ENCODE measurements at regions not wholly inside any gene's neighbourhood (a gene's known extent, or its start where the extent isn't known, plus 50 kb on each side); places are given as distances from the start of the nearest gene placed in this dataset.

DNA sequence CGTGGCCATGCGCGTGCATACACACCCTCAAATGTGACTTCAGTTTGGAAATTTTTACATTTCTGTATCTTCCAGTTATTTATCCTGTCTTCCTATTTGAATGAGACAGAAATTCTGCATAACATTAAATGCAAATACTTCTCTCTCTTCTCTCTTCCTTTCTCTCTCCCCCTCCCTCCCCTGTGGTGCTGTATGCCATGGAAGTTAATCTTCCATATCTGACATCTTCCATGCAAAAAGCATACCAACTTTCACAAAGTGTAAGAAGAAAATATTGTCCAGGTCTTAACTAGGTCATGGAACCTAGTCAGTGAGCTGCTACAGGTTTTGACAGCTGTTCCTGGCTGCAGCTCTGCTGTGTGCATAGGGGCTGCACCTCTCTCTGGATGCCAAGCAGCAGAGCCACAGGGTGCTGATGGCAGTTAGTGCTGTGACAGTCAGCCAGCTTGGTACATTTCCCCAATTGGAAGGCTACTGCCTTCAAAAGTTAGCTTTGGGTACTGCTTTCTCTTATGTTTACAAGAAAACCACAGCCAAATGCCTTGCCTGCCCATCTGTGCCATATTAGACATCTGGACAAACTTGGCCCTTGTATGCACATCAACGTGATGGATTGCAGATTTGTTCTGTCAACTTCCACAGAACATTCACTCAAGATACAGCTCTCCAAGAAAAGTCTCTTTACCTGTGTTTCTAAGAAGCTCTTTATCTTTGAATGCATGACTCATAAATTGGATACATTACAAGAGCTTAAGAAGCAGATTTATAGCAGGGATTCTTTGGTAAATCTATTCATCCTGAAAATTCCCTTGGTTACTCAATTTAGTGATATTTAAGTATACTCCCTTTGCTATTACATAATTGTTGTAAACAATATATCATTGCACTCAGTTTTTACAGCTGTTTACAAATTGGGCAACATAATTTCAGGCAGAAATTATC, 623.8 kb downstream of the EPHA5 start:
- peak; percentile 7 for DNase-seq (ENCODE audit: low read depth)
- TF ChIP-seq, protein P1, sequence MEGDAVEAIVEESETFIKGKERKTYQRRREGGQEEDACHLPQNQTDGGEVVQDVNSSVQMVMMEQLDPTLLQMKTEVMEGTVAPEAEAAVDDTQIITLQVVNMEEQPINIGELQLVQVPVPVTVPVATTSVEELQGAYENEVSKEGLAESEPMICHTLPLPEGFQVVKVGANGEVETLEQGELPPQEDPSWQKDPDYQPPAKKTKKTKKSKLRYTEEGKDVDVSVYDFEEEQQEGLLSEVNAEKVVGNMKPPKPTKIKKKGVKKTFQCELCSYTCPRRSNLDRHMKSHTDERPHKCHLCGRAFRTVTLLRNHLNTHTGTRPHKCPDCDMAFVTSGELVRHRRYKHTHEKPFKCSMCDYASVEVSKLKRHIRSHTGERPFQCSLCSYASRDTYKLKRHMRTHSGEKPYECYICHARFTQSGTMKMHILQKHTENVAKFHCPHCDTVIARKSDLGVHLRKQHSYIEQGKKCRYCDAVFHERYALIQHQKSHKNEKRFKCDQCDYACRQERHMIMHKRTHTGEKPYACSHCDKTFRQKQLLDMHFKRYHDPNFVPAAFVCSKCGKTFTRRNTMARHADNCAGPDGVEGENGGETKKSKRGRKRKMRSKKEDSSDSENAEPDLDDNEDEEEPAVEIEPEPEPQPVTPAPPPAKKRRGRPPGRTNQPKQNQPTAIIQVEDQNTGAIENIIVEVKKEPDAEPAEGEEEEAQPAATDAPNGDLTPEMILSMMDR (IDR thresholded peaks at IDR 0.05; ENCODE audit: insufficient read depth, low read length), result no peak

DNA sequence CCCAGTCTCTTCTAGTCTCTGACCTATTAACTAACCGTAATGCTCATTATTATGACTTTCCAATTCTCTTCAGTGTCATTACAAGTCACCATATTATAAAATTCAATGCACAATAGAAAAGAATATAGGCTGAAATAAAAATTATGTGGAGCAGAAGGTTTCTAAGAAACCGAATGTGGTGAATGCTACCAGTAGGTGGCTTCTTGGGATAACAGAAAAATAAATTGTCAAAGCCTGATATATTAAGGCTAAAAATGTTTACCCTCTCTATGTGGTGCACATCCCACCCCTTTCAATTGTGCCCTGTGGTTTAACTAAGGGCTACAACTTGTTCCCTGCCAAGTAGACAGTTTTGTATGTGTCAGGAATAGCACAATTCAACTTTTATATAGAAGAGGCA, 624.6 kb upstream of the TECRL start:
- H3K4me3 ChIP-seq (ENCODE audit: low read depth, low read length), result no peak overlapping the region
- TF ChIP-seq, protein P1 (IDR thresholded peaks at IDR 0.05; ENCODE audit: insufficient read depth, low read length), result peak; percentile 18
- peak; percentile 2 for DNase-seq (ENCODE audit: low read depth)

More for the DNA sequence above, 623.8 kb downstream of the EPHA5 start:
- no peak overlapping the region for H3K4me3 ChIP-seq (ENCODE audit: low read depth, low read length)

DNA sequence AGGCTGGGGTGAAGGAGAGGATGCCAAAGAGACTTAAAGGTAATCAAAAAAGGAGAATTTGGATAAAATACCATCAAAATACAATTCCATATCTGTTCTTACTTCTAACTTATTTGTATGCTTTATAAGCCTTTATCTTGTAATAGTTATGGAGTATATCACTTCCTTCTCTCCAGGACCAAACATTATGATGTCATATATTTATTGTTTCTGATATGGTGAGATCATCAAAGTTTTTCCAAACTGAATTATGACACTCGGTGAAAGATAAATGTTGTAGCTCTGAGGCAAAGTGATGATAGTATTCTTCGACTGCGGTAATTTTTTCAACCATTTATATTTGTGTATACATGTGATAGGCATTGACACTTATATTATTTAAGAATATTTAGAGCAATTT, 619.3 kb upstream of the TECRL start:
- H3K4me3 ChIP-seq (ENCODE audit: low read depth, low read length), result no peak overlapping the region
- TF ChIP-seq, protein P1 (IDR thresholded peaks at IDR 0.05; ENCODE audit: insufficient read depth, low read length), result no peak
- DNase-seq (ENCODE audit: low read depth), result no peak

DNA sequence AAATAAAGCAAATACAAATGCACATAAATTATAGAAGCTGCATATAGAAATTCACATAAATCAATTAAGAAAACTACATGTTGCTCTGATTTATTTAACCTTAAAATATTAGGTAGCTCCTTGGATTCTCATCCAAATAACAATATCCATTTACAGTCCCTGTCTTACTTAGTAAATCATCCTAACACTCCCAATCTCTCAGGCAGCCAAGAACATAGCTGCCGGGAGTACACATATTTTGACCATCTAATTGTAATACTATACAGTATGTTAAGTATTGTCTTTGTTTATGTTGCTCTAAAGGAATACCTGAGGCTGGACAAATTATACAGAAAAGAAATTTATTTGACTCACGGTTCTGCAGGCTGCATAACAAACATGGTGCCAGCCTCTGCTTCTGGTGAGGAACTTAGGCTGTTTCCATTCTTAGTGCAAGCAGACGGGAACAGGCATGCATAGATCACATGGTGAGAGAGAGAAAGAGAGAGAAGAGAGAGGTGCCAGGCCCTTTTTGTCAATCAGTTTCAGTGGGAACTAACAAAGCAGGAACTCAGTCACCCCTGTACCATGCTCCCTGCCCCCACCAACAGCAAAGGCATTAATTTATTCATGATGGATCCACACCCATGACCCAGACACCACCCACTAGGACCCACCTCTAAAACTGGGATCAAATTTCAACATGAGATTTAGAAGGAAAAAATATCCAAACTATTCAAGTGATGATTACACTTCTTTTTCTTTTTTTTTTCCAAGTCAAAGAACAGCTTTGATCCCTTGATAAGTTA, 614.8 kb upstream of the TECRL start:
- TF ChIP-seq, protein P1 (IDR thresholded peaks at IDR 0.05; ENCODE audit: insufficient read depth, low read length), result no peak
- no peak for DNase-seq (ENCODE audit: low read depth)
- H3K4me3 ChIP-seq (ENCODE audit: low read depth, low read length), result no peak overlapping the region

DNA sequence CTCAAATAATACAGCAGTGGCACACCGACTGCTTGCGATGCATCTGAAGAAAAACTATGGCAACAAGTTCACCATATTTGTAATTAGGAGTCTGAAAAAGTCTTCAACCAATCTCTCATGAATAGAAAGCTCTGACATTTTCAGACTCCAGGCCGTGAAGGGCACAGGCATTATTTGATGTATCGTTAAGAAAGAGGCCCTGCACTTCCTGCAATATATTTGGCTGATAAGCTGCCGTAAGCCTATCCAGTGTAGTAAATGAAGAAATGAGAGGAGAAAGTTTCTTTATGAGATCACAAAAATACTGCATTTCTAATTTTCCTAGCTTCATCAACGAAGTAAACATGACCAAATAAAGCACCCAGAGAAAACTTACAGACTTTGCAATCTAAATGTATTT, 613.8 kb upstream of the TECRL start:
- TF ChIP-seq, protein P1 (IDR thresholded peaks at IDR 0.05; ENCODE audit: insufficient read depth, low read length), result no peak
- DNase-seq (ENCODE audit: low read depth), result no peak
- no peak overlapping the region for H3K4me3 ChIP-seq (ENCODE audit: low read depth, low read length)

DNA sequence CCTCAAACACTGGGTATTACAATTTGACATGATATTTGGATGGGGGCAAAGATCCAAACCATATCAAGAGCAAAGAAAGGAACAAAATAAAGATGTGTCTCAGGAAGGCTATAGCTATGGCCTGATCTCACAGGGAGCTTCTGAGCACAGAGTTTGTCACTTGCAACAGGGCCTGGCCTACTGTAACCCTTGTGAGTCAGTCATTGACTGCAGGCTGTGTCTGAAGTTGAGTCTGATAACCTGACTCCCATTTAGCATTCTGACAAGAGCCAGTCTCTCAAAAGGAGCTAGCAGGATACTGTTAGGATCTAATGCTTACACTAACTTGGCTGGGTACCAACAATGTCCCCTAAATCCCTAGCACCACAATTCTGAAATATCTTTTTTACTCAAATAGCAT, 612.5 kb upstream of the TECRL start:
- no peak for DNase-seq (ENCODE audit: low read depth)
- H3K4me3 ChIP-seq (ENCODE audit: low read depth, low read length), result no peak overlapping the region
- TF ChIP-seq, protein P1 (IDR thresholded peaks at IDR 0.05; ENCODE audit: insufficient read depth, low read length), result no peak
